ENCODE measurements at regions not wholly inside any gene's neighbourhood (a gene's known extent, or its start where the extent isn't known, plus 50 kb on each side); places are given as distances from the start of the nearest gene placed in this dataset.
"Not testable (repeated sequence)": the region's sequence is repeated elsewhere in the genome, so short reads cannot be mapped to it uniquely, and the experiment has no call there.

- POLR2A ChIA-PET, ATAC-seq, H3K27me3 Mint-ChIP-seq, H3K27ac Mint-ChIP-seq, H3K4me1 Mint-ChIP-seq, DNase-seq, H3K4me3 Mint-ChIP-seq: not testable (repeated sequence)
- Mint-ChIP-seq H3K36me3 (peaks cover 0 to 22% (median 0%) of the 10 kb centered on the region in 3 donors), H3K9me3 (peaks cover 7 to 63% (median 19%) of the 10 kb centered on the region in 9 donors)
Observed at GRCh38 chr7:56697058-56697457, 435.2 kb downstream of the ZNF479 start.

- Mint-ChIP-seq H3K4me3 (no peak overlapping the region), H3K27ac (no peak overlapping the region), H3K4me1 (no peaks in the 10 kb centered on the region), H3K36me3 (peaks cover 0 to 54% (median 8%) of the 10 kb centered on the region in 3 donors), H3K27me3 (no peaks in the 10 kb centered on the region), H3K9me3 (peaks cover 9 to 98% (median 54%) of the 10 kb centered on the region in 9 donors)
- no peak for ATAC-seq
- DNase-seq: no peak
- POLR2A ChIA-PET: no interaction called here
Observed at GRCh38 chr7:56686276-56686859, 445.9 kb downstream of the ZNF479 start.

- no peak for ATAC-seq
- POLR2A ChIA-PET: no interaction called here
- Mint-ChIP-seq H3K27me3 (no peaks in the 10 kb centered on the region), H3K4me1 (no peaks in the 10 kb centered on the region), H3K4me3 (no peak overlapping the region), H3K9me3 (peaks cover 36 to 90% (median 46%) of the 10 kb centered on the region in 9 donors), H3K36me3 (peaks cover 2 to 60% (median 12%) of the 10 kb centered on the region in 3 donors), H3K27ac (no peak overlapping the region)
- DNase-seq: no peak
Observed at GRCh38 chr7:56639173-56639746, 493.0 kb downstream of the ZNF479 start.

GRCh38 chr7:56609852-56610355 lies 493.7 kb upstream of the NUPR2 start:
- no peak overlapping the region for H3K27ac Mint-ChIP-seq
- no peaks in the 10 kb centered on the region for H3K27me3 Mint-ChIP-seq
- H3K9me3 Mint-ChIP-seq: peaks cover 12 to 40% (median 25%) of the 10 kb centered on the region in 9 donors
- H3K36me3 Mint-ChIP-seq: peaks cover 0 to 4% (median 0%) of the 10 kb centered on the region in 3 donors
- H3K4me1 Mint-ChIP-seq: no peaks in the 10 kb centered on the region
- H3K4me3 Mint-ChIP-seq: no peak overlapping the region
- POLR2A ChIA-PET: no interaction called here
- ATAC-seq (no peak), DNase-seq (no peak)

GRCh38 chr7:56605146-56605545 lies 488.9 kb upstream of the NUPR2 start:
- ATAC-seq (no peak), DNase-seq (no peak)
- no peak overlapping the region for H3K4me3 Mint-ChIP-seq
- H3K27me3 Mint-ChIP-seq: no peaks in the 10 kb centered on the region
- no peaks in the 10 kb centered on the region for H3K4me1 Mint-ChIP-seq
- POLR2A ChIA-PET: no interaction called here
- H3K36me3 Mint-ChIP-seq: peaks cover 0 to 10% (median 0%) of the 10 kb centered on the region in 3 donors
- H3K27ac Mint-ChIP-seq: no peak overlapping the region
- H3K9me3 Mint-ChIP-seq: peaks cover 12 to 62% (median 22%) of the 10 kb centered on the region in 9 donors

- H3K4me1 Mint-ChIP-seq: no peaks in the 10 kb centered on the region
- H3K9me3 Mint-ChIP-seq: peaks cover 20 to 72% (median 41%) of the 10 kb centered on the region in 9 donors
- H3K36me3 Mint-ChIP-seq: peaks cover 0 to 11% (median 0%) of the 10 kb centered on the region in 3 donors
- ATAC-seq (no peak), DNase-seq (no peak)
- POLR2A ChIA-PET: no interaction called here
- H3K4me3 Mint-ChIP-seq: no peak overlapping the region
- no peak overlapping the region for H3K27ac Mint-ChIP-seq
- no peaks in the 10 kb centered on the region for H3K27me3 Mint-ChIP-seq
Observed at GRCh38 chr7:56578612-56579011, 462.4 kb upstream of the NUPR2 start.

- H3K4me3 Mint-ChIP-seq: no peak overlapping the region
- no peaks in the 10 kb centered on the region for H3K27me3 Mint-ChIP-seq
- H3K27ac Mint-ChIP-seq: no peak overlapping the region
- POLR2A ChIA-PET: no interaction called here
- ATAC-seq (no peak), DNase-seq (no peak)
- H3K4me1 Mint-ChIP-seq: no peaks in the 10 kb centered on the region
- H3K9me3 Mint-ChIP-seq: peaks cover 0 to 65% (median 29%) of the 10 kb centered on the region in 9 donors
- H3K36me3 Mint-ChIP-seq: peaks cover 0 to 6% (median 0%) of the 10 kb centered on the region in 3 donors
Observed at GRCh38 chr7:56570968-56571367, 454.8 kb upstream of the NUPR2 start.

- no peak overlapping the region for H3K27ac Mint-ChIP-seq
- ATAC-seq (no peak), DNase-seq (no peak)
- H3K27me3 Mint-ChIP-seq: no peaks in the 10 kb centered on the region
- H3K4me1 Mint-ChIP-seq: peaks cover 0 to 3% (median 0%) of the 10 kb centered on the region in 4 donors
- H3K4me3 Mint-ChIP-seq: no peak overlapping the region
- peaks cover 0 to 10% (median 0%) of the 10 kb centered on the region in 3 donors for H3K36me3 Mint-ChIP-seq
- H3K9me3 Mint-ChIP-seq: peaks cover 8 to 66% (median 42%) of the 10 kb centered on the region in 9 donors
- POLR2A ChIA-PET: no interaction called here
Observed at GRCh38 chr7:56538541-56539429, 422.6 kb upstream of the NUPR2 start.

GRCh38 chr7:56537952-56538351 lies 421.7 kb upstream of the NUPR2 start:
- ATAC-seq: no peak
- Mint-ChIP-seq H3K36me3 (peaks cover 0 to 10% (median 0%) of the 10 kb centered on the region in 3 donors), H3K4me3 (no peak overlapping the region), H3K27ac (no peak overlapping the region), H3K9me3 (peaks cover 13 to 70% (median 37%) of the 10 kb centered on the region in 9 donors), H3K4me1 (peaks cover 0 to 3% (median 0%) of the 10 kb centered on the region in 4 donors), H3K27me3 (no peaks in the 10 kb centered on the region)
- no peak for DNase-seq
- POLR2A ChIA-PET: no interaction called here

GRCh38 chr7:56537477-56537876 lies 421.3 kb upstream of the NUPR2 start:
- no peak for ATAC-seq
- no peak overlapping the region for H3K4me3 Mint-ChIP-seq
- POLR2A ChIA-PET: no interaction called here
- H3K4me1 Mint-ChIP-seq: peaks cover 0 to 3% (median 0%) of the 10 kb centered on the region in 4 donors
- peaks cover 0 to 10% (median 0%) of the 10 kb centered on the region in 3 donors for H3K36me3 Mint-ChIP-seq
- H3K27me3 Mint-ChIP-seq: no peaks in the 10 kb centered on the region
- no peak for DNase-seq
- peaks cover 13 to 72% (median 36%) of the 10 kb centered on the region in 9 donors for H3K9me3 Mint-ChIP-seq
- no peak overlapping the region for H3K27ac Mint-ChIP-seq

- Mint-ChIP-seq H3K27me3 (no peaks in the 10 kb centered on the region), H3K27ac (no peak overlapping the region), H3K4me3 (no peak overlapping the region), H3K36me3 (peaks cover 0 to 21% (median 0%) of the 10 kb centered on the region in 3 donors), H3K9me3 (peaks cover 3 to 67% (median 34%) of the 10 kb centered on the region in 9 donors), H3K4me1 (no peaks in the 10 kb centered on the region)
- DNase-seq (no peak), ATAC-seq (no peak)
- POLR2A ChIA-PET: no interaction called here
Observed at GRCh38 chr7:56495165-56495564, 378.9 kb upstream of the NUPR2 start.

- Mint-ChIP-seq H3K9me3 (peaks cover 1 to 70% (median 32%) of the 10 kb centered on the region in 9 donors), H3K36me3 (peaks cover 0 to 19% (median 0%) of the 10 kb centered on the region in 3 donors), H3K27ac (no peak overlapping the region), H3K27me3 (no peaks in the 10 kb centered on the region), H3K4me1 (no peaks in the 10 kb centered on the region), H3K4me3 (no peak overlapping the region)
- POLR2A ChIA-PET: interaction anchor here (0.6 kb wide), 1 partner anchor 1298 kb away, joined by 6 read pairs; no protein-coding TSS in a partner anchor
- no peak for ATAC-seq
- DNase-seq: no peak
Observed at GRCh38 chr7:56493704-56494450, 377.7 kb upstream of the NUPR2 start.
